ENCODE measurements at regions not wholly inside any gene's neighbourhood (a gene's known extent, or its start where the extent isn't known, plus 50 kb on each side); places are given as distances from the start of the nearest gene placed in this dataset.
"Not testable (repeated sequence)": the region's sequence is repeated elsewhere in the genome, so short reads cannot be mapped to it uniquely, and the experiment has no call there.

GRCh38 chr1:29555043-29555620, 318.8 kb downstream of the PTPRU start:
- Histone ChIP-seq H3K27me3 (ENCODE audit: control insufficient read depth, insufficient read depth, low read length) (no peaks in the 10 kb centered on the region), H3K36me3 (ENCODE audit: control insufficient read depth, low read depth, low read length) (no peaks in the 10 kb centered on the region), H3K4me1 (ENCODE audit: control insufficient read depth, low read depth, low read length) (no peaks in the 10 kb centered on the region), H3K4me3 (ENCODE audit: low read length) (no peak overlapping the region), H3K9me3 (ENCODE audit: control insufficient read depth, low read depth, low read length) (no peaks in the 10 kb centered on the region), H3K9ac (ENCODE audit: low read length) (no peak overlapping the region), H3K27ac (ENCODE audit: low read length) (no peak overlapping the region)

- no peaks in the 10 kb centered on the region for H3K27me3 ChIP-seq (ENCODE audit: control insufficient read depth, insufficient read depth, low read length)
- no peak overlapping the region for H3K4me3 ChIP-seq (ENCODE audit: low read length)
- H3K9me3 ChIP-seq (ENCODE audit: control insufficient read depth, low read depth, low read length): no peaks in the 10 kb centered on the region
- H3K4me1 ChIP-seq (ENCODE audit: control insufficient read depth, low read depth, low read length): no peaks in the 10 kb centered on the region
- no peak overlapping the region for H3K27ac ChIP-seq (ENCODE audit: low read length)
- no peak overlapping the region for H3K9ac ChIP-seq (ENCODE audit: low read length)
- no peaks in the 10 kb centered on the region for H3K36me3 ChIP-seq (ENCODE audit: control insufficient read depth, low read depth, low read length)
Observed at GRCh38 chr1:29554208-29554778, 318.0 kb downstream of the PTPRU start.

- Histone ChIP-seq H3K36me3 (ENCODE audit: control insufficient read depth, low read depth, low read length) (no peaks in the 10 kb centered on the region), H3K9ac (ENCODE audit: low read length) (no peak overlapping the region), H3K9me3 (ENCODE audit: control insufficient read depth, low read depth, low read length) (no peaks in the 10 kb centered on the region), H3K27ac (ENCODE audit: low read length) (no peak overlapping the region), H3K27me3 (ENCODE audit: control insufficient read depth, insufficient read depth, low read length) (no peaks in the 10 kb centered on the region), H3K4me3 (ENCODE audit: low read length) (no peak overlapping the region), H3K4me1 (ENCODE audit: control insufficient read depth, low read depth, low read length) (no peaks in the 10 kb centered on the region)
Observed at GRCh38 chr1:29551123-29551936, 315.0 kb downstream of the PTPRU start.

GRCh38 chr1:29550119-29550841, 314.0 kb downstream of the PTPRU start:
- H3K9me3 ChIP-seq (ENCODE audit: control insufficient read depth, low read depth, low read length): no peaks in the 10 kb centered on the region
- no peaks in the 10 kb centered on the region for H3K4me1 ChIP-seq (ENCODE audit: control insufficient read depth, low read depth, low read length)
- no peaks in the 10 kb centered on the region for H3K36me3 ChIP-seq (ENCODE audit: control insufficient read depth, low read depth, low read length)
- no peak overlapping the region for H3K27ac ChIP-seq (ENCODE audit: low read length)
- H3K9ac ChIP-seq (ENCODE audit: low read length): no peak overlapping the region
- H3K4me3 ChIP-seq (ENCODE audit: low read length): no peak overlapping the region
- H3K27me3 ChIP-seq (ENCODE audit: control insufficient read depth, insufficient read depth, low read length): no peaks in the 10 kb centered on the region

GRCh38 chr1:29549728-29550118, 313.4 kb downstream of the PTPRU start:
- not testable (repeated sequence) for H3K9ac ChIP-seq (ENCODE audit: low read length); H3K4me3 ChIP-seq (ENCODE audit: low read length); H3K36me3 ChIP-seq (ENCODE audit: control insufficient read depth, low read depth, low read length); H3K9me3 ChIP-seq (ENCODE audit: control insufficient read depth, low read depth, low read length); H3K27ac ChIP-seq (ENCODE audit: low read length); H3K27me3 ChIP-seq (ENCODE audit: control insufficient read depth, insufficient read depth, low read length); H3K4me1 ChIP-seq (ENCODE audit: control insufficient read depth, low read depth, low read length)

GRCh38 chr1:29549001-29549400, 312.7 kb downstream of the PTPRU start:
- no peaks in the 10 kb centered on the region for H3K27me3 ChIP-seq (ENCODE audit: control insufficient read depth, insufficient read depth, low read length)
- H3K4me1 ChIP-seq (ENCODE audit: control insufficient read depth, low read depth, low read length): no peaks in the 10 kb centered on the region
- H3K36me3 ChIP-seq (ENCODE audit: control insufficient read depth, low read depth, low read length): no peaks in the 10 kb centered on the region
- no peak overlapping the region for H3K27ac ChIP-seq (ENCODE audit: low read length)
- no peak overlapping the region for H3K4me3 ChIP-seq (ENCODE audit: low read length)
- no peaks in the 10 kb centered on the region for H3K9me3 ChIP-seq (ENCODE audit: control insufficient read depth, low read depth, low read length)
- no peak overlapping the region for H3K9ac ChIP-seq (ENCODE audit: low read length)

- no peak overlapping the region for H3K27ac ChIP-seq (ENCODE audit: low read length)
- no peaks in the 10 kb centered on the region for H3K27me3 ChIP-seq (ENCODE audit: control insufficient read depth, insufficient read depth, low read length)
- H3K9me3 ChIP-seq (ENCODE audit: control insufficient read depth, low read depth, low read length): no peaks in the 10 kb centered on the region
- H3K4me3 ChIP-seq (ENCODE audit: low read length): no peak overlapping the region
- H3K36me3 ChIP-seq (ENCODE audit: control insufficient read depth, low read depth, low read length): no peaks in the 10 kb centered on the region
- H3K4me1 ChIP-seq (ENCODE audit: control insufficient read depth, low read depth, low read length): no peaks in the 10 kb centered on the region
- H3K9ac ChIP-seq (ENCODE audit: low read length): no peak overlapping the region
Observed at GRCh38 chr1:29548091-29548490, 311.8 kb downstream of the PTPRU start.

- H3K27me3 ChIP-seq (ENCODE audit: control insufficient read depth, insufficient read depth, low read length): no peaks in the 10 kb centered on the region
- H3K4me1 ChIP-seq (ENCODE audit: control insufficient read depth, low read depth, low read length): no peaks in the 10 kb centered on the region
- H3K9me3 ChIP-seq (ENCODE audit: control insufficient read depth, low read depth, low read length): no peaks in the 10 kb centered on the region
Observed at GRCh38 chr1:29547300-29547699, 311.0 kb downstream of the PTPRU start.

GRCh38 chr1:29546496-29546895, 310.2 kb downstream of the PTPRU start:
- no peak overlapping the region for H3K9ac ChIP-seq (ENCODE audit: low read length)
- H3K27ac ChIP-seq (ENCODE audit: low read length): no peak overlapping the region
- no peaks in the 10 kb centered on the region for H3K36me3 ChIP-seq (ENCODE audit: control insufficient read depth, low read depth, low read length)
- no peaks in the 10 kb centered on the region for H3K4me1 ChIP-seq (ENCODE audit: control insufficient read depth, low read depth, low read length)
- H3K9me3 ChIP-seq (ENCODE audit: control insufficient read depth, low read depth, low read length): no peaks in the 10 kb centered on the region
- H3K27me3 ChIP-seq (ENCODE audit: control insufficient read depth, insufficient read depth, low read length): no peaks in the 10 kb centered on the region
- no peak overlapping the region for H3K4me3 ChIP-seq (ENCODE audit: low read length)

More at GRCh38 chr1:29547300-29547699, 311.0 kb downstream of the PTPRU start:
- no peak overlapping the region for H3K27ac ChIP-seq (ENCODE audit: low read length)
- H3K4me3 ChIP-seq (ENCODE audit: low read length): no peak overlapping the region
- H3K9ac ChIP-seq (ENCODE audit: low read length): no peak overlapping the region
- no peaks in the 10 kb centered on the region for H3K36me3 ChIP-seq (ENCODE audit: control insufficient read depth, low read depth, low read length)

- no peaks in the 10 kb centered on the region for H3K9me3 ChIP-seq (ENCODE audit: control insufficient read depth, low read depth, low read length)
- H3K27ac ChIP-seq (ENCODE audit: low read length): no peak overlapping the region
- H3K36me3 ChIP-seq (ENCODE audit: control insufficient read depth, low read depth, low read length): no peaks in the 10 kb centered on the region
- no peak overlapping the region for H3K9ac ChIP-seq (ENCODE audit: low read length)
- H3K4me1 ChIP-seq (ENCODE audit: control insufficient read depth, low read depth, low read length): no peaks in the 10 kb centered on the region
- no peaks in the 10 kb centered on the region for H3K27me3 ChIP-seq (ENCODE audit: control insufficient read depth, insufficient read depth, low read length)
- H3K4me3 ChIP-seq (ENCODE audit: low read length): no peak overlapping the region
Observed at GRCh38 chr1:29544406-29544805, 308.1 kb downstream of the PTPRU start.

GRCh38 chr1:29543586-29543985, 307.3 kb downstream of the PTPRU start:
- Histone ChIP-seq H3K4me1 (ENCODE audit: control insufficient read depth, low read depth, low read length) (no peaks in the 10 kb centered on the region), H3K4me3 (ENCODE audit: low read length) (no peak overlapping the region), H3K27me3 (ENCODE audit: control insufficient read depth, insufficient read depth, low read length) (no peaks in the 10 kb centered on the region), H3K27ac (ENCODE audit: low read length) (no peak overlapping the region), H3K9me3 (ENCODE audit: control insufficient read depth, low read depth, low read length) (no peaks in the 10 kb centered on the region), H3K9ac (ENCODE audit: low read length) (no peak overlapping the region), H3K36me3 (ENCODE audit: control insufficient read depth, low read depth, low read length) (no peaks in the 10 kb centered on the region)

Measured in iPS-18a (cell line).